Transverse colon (tissue), 3 donors: ENCODE measurements at regions not wholly inside any gene's neighbourhood (a gene's known extent, or its start where the extent isn't known, plus 50 kb on each side); places are given as distances from the start of the nearest gene placed in this dataset.

Experiments used
- CTCF ChIP-seq, 5 experiments: fragments of 200-600 bp in 3 of 5; fragments of 450-650 bp in 2 of 5; sonication (generic) in 3 of 5; IDR thresholded peaks; 1 replicate in 2 of 5; 2 replicates in 3 of 5; pipeline ENCODE4 v1.5.1; 2016 to 2017; ENCODE audit warnings: antibody characterized with exemption in 5 of 5, inconsistent platforms in 3 of 5, mild to moderate bottlenecking in 2 of 5, moderate library complexity in 1 of 5
- EP300 ChIP-seq: sonication (generic); formaldehyde crosslinking; IDR thresholded peaks from one replicate; pipeline ENCODE4 v1.6.1; 2017; ENCODE audit warnings: antibody characterized with exemption, low read depth

- TF ChIP-seq CTCF (IDR thresholded peaks at IDR 0.05) = no peak
- no peak for TF ChIP-seq EP300
Observed at GRCh38 chr22:27194096-27194748, 536.8 kb downstream of the MIAT start.
